HG02642 (cell line): ENCODE measurements at regions not wholly inside any gene's neighbourhood (a gene's known extent, or its start where the extent isn't known, plus 50 kb on each side); places are given as distances from the start of the nearest gene placed in this dataset.

ENCODE experiments used
- ATAC-seq: cut with Tn5 transposase; IDR thresholded peaks from one replicate; pipeline ENCODE4 v1.9.1; 2021; ENCODE audit warnings: mild to moderate bottlenecking; ENCODE audit not compliant: unreplicated experiment, poor library complexity

DNA sequence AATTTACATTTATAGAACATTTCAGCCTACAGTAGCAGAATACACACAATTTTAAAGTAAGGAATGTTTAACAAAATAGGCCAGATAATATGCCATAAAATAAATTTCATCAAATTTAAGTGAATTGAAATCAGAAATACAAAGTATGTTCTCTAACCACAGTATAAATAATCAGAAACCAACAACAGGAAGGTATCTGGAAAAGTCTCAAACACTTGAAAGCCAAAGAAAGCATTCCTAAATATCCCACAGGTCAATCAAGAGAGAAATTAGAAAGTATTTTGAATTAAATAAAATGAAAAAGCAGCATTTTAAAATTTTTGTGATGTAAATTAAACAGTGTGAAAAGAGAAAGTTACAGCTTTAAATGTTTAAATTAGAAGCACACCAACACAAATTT, 899.2 kb downstream of the PDHA2 start:
- ATAC-seq, result no peak

DNA sequence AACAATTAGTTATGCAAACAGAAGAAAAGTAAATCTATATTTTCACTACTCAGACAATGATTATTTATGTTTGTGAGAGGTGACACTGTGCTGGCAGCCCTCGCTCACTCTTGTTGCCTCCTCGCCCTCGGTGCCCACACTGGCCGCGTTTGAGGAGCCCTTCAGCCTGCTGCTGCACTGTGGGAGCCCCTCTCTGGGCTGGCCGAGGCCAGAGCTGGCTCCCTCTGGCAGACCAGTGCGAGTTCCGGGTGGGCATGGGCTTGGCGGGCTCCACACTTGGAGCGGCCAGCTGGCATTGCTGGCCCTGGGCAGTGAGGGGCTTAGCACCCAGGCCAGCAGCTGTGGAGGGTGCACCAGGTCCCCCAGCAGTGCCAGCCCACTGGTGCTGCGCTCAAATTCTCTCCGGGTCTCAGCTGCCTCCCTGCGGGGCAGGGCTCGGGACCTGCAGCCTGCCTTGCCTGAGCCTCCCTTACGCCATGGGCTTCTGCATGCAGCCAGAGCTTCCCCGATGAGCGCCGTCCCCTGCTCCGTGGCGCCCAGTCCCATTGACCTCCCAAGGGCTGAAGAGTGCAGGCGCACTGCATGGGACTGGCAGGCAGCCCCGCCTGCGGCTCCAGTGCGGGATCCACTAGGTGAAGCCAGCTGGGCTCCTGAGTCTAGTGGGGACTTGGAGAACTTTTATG, 902.6 kb downstream of the PDHA2 start:
- no peak for ATAC-seq

DNA sequence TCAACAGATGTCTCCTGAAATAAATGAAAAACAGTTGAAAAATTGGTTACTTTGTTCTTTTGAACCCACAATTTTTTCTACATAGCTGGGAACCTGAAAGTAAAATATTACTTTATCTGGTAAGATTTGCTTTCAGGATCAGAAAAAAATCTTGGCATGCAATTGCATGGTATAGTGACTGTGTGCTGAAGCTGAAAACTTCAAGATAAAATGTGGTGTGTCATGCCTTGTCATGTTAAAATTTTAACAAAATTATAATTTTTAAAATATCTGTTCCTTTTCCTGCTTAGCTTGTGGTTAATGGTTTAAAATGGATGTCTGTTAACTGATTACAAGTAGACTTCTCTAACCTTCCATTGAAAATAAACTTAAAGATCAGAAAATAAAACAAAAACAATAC, 904.8 kb downstream of the PDHA2 start:
- no peak for ATAC-seq

DNA sequence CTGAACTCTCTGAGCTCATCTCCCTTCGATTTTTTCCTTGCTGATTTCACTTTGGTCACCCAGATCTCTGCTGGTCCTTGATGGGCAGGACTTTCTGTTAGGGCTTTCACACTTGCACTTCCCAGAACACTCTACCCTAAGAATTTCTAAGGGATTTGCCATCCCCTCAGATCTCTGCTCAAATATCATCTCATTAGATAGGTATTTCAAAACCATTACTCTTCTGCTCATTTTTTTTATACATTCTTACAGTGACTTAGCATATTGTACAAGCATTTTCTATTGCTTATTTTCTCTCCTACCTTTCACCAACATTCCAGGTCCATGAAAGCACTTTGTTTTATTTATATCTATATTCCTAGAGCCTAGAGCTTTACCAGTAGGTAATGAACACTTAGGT, 913.3 kb downstream of the PDHA2 start:
- ATAC-seq, result no peak

DNA sequence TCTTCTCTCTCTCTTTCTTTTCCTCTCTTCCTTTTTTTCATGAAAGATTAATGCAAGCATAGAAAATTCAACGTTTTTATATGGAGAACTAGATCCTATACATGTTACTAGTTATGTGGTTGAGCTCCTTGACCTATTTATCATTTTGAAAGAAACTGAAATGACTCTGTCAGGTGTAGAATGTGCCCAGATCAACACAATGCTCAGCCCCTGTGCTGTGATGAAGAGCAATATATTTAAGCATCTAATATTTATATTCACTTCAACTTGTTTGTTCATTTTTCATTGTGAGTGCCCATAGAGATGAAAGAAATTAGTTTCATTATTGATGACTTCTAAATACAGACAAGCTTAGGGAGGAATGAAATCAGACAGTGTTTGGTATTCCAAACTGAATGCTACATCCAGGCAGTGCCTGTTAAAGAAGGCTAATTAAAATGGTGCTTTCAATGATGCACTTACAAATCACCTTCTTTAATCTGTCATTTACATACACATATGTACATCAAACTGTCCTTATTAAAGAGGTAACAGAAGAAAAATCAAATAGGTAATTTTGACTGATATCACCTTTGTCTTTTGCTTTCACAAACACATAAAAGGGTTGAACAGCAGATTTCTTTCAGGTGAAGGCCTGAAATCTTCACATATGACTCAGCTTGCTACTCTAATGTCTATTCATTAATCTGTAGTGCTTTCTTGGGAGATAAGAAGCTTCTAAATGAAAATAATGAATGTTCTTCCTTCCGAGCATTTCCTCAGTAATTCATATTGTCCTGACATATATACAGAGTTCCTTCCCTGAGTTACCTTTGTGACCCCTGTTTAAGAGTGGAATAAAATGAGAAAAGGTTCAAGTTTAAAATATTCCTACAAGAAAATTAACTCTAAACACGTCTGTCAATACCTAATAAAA, 915.9 kb downstream of the PDHA2 start:
- ATAC-seq, result no peak

DNA sequence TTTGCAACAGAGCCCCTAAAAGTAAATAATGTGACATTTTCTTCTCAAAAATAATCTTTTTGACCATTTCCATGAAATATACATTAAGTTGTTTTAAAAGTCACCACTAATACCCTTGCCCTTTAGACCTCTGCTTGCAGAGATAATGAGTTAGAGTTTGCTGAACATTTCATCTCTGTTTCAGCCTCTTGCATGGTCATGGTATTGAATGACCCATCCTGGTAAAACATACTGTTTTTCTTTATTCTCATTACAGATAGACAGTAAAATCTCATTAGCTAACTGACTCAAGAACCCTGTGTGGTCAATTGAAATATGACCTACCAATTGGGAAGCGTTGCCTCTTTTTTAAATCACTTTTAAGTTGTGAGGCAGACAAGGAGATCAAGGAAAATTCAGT, 916.7 kb downstream of the PDHA2 start:
- ATAC-seq, result no peak

DNA sequence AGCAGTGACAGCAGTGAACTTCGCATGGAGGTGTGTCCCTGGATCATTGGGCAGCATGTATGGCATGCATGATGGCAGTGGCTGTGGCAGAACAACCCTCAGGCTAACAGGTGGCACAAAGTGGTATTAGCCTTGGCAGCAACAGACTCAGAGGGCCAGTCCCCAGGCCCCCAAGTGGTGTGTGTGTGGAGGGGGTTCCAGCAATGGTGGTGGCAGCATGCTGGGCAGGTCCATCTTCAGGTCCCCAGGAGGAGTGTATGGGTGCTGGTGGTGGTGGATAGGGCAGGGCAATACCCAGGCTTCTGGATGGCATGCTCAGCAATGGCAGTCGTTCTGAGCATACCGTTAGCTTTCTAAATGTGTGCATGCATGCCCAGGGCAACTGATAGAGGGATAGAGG, 923.7 kb downstream of the PDHA2 start:
- ATAC-seq, result no peak

DNA sequence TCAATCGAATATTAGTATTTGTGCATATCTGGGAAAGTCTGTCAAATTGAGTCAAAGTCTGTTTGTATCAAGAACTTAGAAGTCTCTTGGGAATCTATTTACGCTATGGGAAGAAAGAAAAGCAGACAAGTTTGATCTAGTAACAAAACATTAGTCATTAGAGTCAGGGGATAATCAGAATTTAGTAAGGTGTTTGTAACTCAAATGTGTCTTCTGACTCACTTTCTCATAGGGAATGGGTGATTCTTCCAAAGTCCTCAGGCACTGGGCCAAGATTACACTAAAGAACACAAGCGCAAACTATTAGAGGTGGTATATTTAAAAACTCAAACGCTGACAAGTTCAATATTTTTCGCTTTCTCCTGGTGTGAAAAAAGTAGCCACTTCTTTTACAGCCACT, 926.5 kb downstream of the PDHA2 start:
- ATAC-seq, result no peak

DNA sequence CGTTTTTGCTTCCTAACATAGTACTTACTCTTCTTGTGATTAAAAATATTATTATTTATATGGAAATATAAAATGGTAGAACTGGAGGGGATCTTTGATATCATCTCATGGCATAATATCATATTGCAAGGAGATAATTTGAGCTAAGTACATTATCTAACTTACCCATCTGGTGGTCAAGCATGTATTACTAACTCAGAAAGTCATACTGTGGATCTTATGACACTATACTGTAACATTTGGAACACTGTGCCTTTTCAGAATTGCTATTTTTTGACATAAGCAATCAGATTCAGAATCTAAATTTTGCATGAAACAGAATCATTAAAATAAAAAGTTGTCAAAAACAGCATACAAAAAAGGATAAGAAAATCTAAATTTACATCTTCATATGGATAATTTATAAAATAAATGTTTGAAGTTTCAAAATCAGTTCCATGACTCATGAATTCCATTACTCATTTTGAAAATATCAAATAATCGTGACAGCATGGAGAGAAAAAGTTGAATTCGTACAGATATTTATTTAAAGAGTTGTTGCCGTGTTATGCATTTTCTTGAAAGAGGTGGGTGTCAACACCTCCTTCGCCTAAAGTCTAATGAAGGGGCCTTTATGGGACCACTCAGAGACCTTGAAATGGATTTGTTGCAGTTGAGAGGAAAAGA, 928.1 kb downstream of the PDHA2 start:
- no peak for ATAC-seq

DNA sequence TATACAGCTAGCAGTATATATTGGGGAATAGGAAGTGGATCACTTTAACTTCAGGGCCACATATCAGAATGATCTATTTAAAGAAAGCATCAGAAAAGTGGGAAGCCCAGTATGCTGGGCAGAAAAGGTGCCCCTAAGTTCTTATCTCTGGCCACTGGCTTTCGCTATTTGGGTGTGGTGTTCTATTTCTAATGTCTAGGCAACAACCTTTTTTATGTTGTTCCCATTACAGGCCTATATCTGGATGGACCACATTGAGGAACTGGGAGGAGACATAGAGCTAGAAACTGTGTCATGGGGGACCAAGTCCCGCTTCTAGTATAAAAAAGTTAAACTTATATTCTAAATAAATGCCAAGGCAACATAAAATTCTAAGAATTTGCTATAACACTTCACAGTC, 935.6 kb downstream of the PDHA2 start:
- ATAC-seq, result no peak

DNA sequence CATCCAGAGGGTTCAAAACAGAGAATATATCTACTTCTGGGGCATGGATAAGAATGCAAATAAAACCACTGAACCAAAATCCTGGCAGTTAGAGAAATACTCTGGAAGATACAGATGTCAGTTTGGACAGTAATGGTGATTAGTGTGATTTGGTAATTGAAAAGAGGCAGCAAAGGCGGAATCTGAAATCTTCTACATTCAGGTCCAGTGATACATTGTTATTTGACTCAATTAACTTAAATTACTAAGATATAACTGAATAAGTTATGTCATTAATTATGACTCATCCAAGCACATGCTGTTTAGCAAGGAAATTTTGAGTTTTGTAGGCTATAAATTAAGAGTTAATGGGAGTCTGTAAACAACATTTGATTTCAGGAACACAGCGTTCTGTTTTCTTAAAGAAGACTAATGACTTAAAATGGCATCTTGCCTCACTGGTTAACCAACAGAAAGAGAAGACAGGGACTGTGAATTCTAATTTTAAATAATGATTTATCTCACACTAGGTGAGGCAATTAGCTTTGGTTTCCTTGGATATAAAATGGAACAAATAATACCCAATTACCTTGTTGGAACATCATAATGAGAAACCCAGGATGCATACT, 937.1 kb downstream of the PDHA2 start:
- ATAC-seq, result no peak

DNA sequence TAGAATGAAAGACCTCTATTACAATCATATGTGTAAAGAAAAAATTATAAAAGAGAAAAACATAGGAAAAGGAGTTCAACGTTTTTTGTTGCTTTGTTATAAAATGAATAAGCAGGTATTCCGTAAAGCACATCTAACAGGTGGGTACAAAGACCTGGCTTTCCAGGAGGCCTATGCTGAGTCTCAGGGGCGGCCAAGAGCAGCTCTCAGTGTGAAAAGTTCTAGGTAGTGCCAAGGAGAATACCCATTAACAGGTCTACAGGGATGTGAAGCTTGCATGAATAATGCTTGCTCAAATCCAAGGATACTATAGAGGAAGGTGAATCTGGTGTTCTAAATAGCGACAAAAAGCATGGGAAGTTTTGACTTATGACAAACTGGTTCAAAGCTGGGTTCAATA, 944.4 kb downstream of the PDHA2 start:
- no peak for ATAC-seq

DNA sequence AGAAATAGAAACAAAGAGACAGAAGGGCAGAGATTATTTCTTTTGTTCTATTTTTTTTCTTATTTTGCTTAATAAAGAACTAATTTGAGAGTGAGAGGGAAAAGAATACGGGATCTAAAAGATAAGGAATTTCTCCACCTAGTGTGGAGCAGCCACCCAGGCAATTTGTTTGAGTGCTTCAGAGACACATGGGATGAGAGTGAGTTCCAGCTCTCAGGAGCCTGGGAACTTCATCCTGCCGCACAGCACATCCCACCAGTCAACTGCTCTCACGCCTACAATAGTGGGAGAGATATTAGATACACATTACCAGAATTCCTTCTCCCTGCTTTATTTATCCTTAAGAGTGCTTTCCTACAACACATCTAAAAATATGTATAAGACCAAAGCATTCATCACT, 946.4 kb downstream of the PDHA2 start:
- no peak for ATAC-seq

DNA sequence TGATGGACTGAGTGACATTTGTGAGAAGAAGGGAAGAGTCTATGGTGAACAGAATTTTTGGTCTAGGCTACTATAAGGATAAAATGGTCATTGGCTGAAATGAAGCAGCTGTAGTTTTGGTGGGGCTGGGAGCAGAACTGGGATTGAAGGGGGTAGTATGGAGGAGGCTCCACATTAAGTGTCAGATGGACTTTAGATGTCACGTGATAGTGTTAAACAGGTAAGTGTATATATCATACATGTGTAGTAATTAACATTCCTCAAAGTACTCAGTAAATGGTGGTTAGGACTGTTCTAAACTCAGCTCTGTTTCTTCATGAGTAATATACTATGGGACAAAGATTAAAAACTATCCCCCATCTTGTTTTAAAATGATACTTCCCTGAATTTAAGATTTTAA, 947.9 kb downstream of the PDHA2 start:
- ATAC-seq, result no peak

DNA sequence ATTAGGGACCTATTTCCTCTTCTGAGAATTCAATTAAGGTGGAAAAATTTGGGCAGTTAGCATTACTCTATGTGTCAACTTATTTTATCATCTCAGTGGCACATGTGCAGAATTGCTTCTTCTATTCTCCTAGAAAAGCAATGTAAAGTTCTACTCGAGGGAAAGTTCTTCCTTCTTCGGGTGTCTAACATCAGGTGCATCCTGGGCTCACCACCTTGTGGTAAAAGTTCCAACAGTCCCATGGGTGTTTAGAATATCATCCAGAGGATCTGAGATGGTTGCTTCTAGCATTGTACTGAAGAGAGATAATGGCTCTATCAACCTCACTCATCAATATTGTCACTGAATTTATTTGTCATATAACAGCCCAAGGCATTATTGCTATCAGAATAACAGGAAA, 969.7 kb downstream of the PDHA2 start:
- no peak for ATAC-seq

DNA sequence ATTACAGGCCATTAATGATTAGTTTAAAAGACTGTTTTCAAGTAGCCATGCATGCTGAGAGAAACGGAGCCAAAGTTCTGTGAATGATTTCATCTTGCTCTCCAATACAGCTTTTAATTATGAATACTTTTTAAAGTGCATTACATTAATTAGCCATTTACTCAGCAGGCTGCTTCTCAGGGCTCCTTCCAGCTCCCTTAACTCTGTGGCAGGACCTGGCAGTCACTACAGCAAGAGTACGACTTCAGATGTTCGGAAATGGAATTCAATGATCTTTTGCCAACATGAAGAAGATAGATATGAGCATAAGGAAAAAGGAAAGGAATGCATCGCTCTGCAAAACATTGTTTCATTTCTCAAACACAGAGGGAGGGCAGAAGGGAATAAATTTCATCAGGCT, 987.2 kb downstream of the PDHA2 start:
- no peak for ATAC-seq

DNA sequence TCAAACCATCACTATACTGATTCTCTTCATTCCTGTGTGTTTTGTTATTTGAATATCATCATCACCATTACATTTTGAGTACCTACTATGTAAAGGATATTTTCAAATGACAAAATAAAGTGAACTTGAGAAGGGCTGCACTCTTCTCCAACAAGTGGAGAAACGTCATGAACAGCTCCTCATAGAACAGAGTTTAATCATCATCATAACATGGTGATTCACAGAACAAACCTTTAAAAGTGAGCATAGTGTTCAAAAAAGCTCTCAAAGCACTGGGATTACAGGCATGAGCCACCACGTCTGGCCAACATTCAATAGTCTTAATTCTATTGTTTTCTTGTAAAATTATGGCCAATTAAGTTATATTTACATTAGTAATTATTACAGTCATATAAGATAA, 993.9 kb downstream of the PDHA2 start:
- no peak for ATAC-seq

DNA sequence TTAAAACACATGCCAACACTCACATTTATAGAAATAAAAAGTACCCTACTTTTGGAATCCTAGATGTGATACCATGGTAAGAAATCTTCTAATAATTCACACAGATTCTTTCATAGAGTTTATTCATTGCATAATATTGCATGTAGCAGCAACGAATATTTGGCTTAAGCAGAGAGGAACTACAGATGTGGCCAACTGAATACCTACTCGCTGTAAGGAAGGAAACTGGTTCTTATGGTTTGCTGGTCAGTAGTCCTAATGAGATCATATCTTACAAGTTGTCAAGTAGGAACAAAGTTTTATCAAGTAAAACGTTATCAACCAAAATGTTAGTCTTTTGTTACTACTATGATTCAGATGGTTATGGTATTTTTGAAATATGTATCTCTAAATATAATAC, 996.1 kb downstream of the PDHA2 start:
- ATAC-seq, result no peak

DNA sequence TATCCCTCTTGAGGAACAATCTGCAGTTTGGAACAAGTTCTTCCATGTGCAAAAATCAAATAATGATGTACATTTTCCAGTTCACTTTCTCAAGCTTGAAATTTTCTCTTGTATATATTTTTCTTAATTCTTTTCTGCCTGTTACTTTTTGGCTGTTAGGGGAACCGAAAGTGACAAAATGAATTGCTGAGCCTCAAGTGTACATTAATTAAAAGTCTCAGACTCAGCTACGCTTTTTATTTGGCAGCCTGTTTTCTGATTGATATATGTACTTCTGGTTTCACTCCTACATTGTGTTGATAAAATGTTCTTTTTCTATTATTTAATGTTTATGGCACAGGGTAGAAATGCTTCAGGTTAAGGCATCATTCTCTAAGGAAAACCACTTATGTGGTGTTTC, 999.5 kb downstream of the PDHA2 start:
- no peak for ATAC-seq

DNA sequence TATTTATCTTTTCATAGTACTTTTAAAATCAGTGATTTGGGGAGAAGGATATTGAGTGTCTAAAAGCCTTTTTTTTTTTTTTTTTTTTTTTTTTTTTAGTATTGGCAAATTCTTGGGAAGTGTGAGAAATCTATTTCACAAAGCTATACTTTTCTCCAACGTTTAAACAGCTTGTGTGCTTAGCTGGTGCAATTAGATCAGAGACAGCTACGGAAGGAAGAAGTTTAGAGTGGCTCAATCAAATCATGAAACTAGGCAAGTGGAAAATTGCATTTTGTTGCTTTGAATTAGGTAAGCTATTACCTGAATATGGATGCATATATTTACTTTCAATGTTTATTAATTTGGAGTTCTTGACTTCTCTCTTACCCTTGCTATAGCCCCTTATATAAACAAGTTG, 1001.9 kb downstream of the PDHA2 start:
- ATAC-seq, result no peak
